SU-DHL-6 (cell line): ENCODE measurements at regions not wholly inside any gene's neighbourhood (a gene's known extent, or its start where the extent isn't known, plus 50 kb on each side); places are given as distances from the start of the nearest gene placed in this dataset.

Source experiments
- CTCF ChIP-seq: fragments of 200-600 bp; sonication (generic); IDR thresholded peaks from one replicate; pipeline ENCODE4 v1.5.1; 2017; ENCODE audit warnings: antibody characterized with exemption, mild to moderate bottlenecking, low read length, moderate library complexity; ENCODE audit not compliant: insufficient read depth, poor library complexity, severe bottlenecking
- EZH2phosphoT487 ChIP-seq: fragments of 200-600 bp; sonication (generic), shearing (Covaris generic); conservative IDR thresholded peaks from 2 replicates; pipeline ENCODE4 v1.6.1; 2018; ENCODE audit warnings: mild to moderate bottlenecking, antibody characterized with exemption, low read length, moderate library complexity, mixed read lengths

GRCh38 chr5:143682929-143683386 lies 129.0 kb upstream of the HMHB1 start:
- no peak for TF ChIP-seq CTCF
- TF ChIP-seq EZH2phosphoT487: no peak
